ENCODE measurements at regions not wholly inside any gene's neighbourhood (a gene's known extent, or its start where the extent isn't known, plus 50 kb on each side); places are given as distances from the start of the nearest gene placed in this dataset.

GRCh38 chr7:133140994-133141595 lies 59.2 kb upstream of the CHCHD3 start:
- no peaks in the 10 kb centered on the region for H3K36me3 ChIP-seq
- no peaks in the 10 kb centered on the region for H3K27me3 ChIP-seq
- no peaks in the 10 kb centered on the region for H3K9me3 ChIP-seq
- no peaks in the 10 kb centered on the region for H3K4me1 ChIP-seq
- H3K4me3 ChIP-seq, result no peak overlapping the region
- no peak overlapping the region for H3K27ac ChIP-seq
- TF ChIP-seq POLR2A (IDR thresholded peaks at IDR 0.05) (no peak), POLR2AphosphoS5 (IDR thresholded peaks at IDR 0.05; ENCODE audit: insufficient read depth in 1 of 2, low read depth in 1 of 2) (no peak)
- TF ChIP-seq, protein P1, sequence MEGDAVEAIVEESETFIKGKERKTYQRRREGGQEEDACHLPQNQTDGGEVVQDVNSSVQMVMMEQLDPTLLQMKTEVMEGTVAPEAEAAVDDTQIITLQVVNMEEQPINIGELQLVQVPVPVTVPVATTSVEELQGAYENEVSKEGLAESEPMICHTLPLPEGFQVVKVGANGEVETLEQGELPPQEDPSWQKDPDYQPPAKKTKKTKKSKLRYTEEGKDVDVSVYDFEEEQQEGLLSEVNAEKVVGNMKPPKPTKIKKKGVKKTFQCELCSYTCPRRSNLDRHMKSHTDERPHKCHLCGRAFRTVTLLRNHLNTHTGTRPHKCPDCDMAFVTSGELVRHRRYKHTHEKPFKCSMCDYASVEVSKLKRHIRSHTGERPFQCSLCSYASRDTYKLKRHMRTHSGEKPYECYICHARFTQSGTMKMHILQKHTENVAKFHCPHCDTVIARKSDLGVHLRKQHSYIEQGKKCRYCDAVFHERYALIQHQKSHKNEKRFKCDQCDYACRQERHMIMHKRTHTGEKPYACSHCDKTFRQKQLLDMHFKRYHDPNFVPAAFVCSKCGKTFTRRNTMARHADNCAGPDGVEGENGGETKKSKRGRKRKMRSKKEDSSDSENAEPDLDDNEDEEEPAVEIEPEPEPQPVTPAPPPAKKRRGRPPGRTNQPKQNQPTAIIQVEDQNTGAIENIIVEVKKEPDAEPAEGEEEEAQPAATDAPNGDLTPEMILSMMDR (IDR thresholded peaks at IDR 0.05), result no peak
- DNase-seq (ENCODE audit: extremely low spot score in 2 of 2), result no peak
- intact Hi-C loops (cut with DNase I), result no loop called here

DNA sequence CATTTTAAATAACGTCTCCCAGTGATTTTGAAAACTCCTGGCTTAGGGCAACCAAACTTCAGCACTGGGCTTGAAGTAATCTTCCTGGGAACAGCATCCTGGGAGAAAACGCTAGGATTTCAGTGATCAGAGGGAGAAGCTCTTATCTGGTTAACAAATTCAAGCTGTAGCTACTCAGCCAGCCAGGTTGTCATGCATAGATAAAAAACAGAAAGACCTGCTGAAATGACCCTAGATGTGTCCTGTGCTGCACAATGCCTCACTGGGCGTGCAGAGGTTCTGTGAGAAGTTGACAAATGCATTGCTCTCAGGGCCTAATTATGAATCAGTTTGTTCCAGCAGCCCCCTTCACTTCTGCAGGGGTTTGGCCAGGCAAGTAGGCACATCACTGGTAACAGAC lies 68.9 kb upstream of the CHCHD3 start:
- H3K4me3 ChIP-seq, result no peak overlapping the region

DNA sequence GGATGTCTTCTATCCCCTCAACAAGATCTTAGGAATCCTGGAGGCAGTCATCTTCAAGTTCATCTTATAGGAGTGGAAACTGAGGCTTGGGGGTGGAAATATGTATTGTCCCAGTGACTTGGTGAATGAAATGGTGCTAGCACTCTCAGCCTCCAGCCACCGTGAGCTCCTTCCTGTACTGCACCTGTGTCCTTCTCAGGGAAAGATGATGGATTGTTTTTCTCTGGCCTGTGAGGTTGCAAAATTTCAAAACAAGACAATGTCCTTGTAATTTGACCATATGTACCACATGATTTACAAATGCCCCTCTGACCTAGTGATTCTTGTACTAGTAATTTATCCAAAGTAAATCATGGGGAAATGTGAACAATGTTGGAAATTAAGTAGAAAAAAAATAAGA lies 71.0 kb upstream of the CHCHD3 start:
- TF ChIP-seq POLR2AphosphoS5 (IDR thresholded peaks at IDR 0.05; ENCODE audit: insufficient read depth in 1 of 2, low read depth in 1 of 2) (no peak), POLR2A (IDR thresholded peaks at IDR 0.05) (no peak)
- TF ChIP-seq, protein P1 (IDR thresholded peaks at IDR 0.05), result no peak
- DNase-seq (ENCODE audit: extremely low spot score in 2 of 2), result no peak
- Histone ChIP-seq H3K36me3 (no peaks in the 10 kb centered on the region), H3K27me3 (no peaks in the 10 kb centered on the region), H3K4me1 (no peaks in the 10 kb centered on the region), H3K9me3 (no peaks in the 10 kb centered on the region), H3K27ac (no peak overlapping the region), H3K4me3 (no peak overlapping the region)
- intact Hi-C loops (cut with DNase I), result no loop called here

More for the DNA sequence above, 68.9 kb upstream of the CHCHD3 start:
- Histone ChIP-seq H3K9me3 (no peaks in the 10 kb centered on the region), H3K4me1 (no peaks in the 10 kb centered on the region), H3K27ac (no peak overlapping the region), H3K27me3 (no peaks in the 10 kb centered on the region), H3K36me3 (no peaks in the 10 kb centered on the region)
- intact Hi-C loops (cut with DNase I), result no loop called here
- TF ChIP-seq POLR2AphosphoS5 (IDR thresholded peaks at IDR 0.05; ENCODE audit: insufficient read depth in 1 of 2, low read depth in 1 of 2), result no peak
- no peak for DNase-seq (ENCODE audit: extremely low spot score in 2 of 2)

DNA sequence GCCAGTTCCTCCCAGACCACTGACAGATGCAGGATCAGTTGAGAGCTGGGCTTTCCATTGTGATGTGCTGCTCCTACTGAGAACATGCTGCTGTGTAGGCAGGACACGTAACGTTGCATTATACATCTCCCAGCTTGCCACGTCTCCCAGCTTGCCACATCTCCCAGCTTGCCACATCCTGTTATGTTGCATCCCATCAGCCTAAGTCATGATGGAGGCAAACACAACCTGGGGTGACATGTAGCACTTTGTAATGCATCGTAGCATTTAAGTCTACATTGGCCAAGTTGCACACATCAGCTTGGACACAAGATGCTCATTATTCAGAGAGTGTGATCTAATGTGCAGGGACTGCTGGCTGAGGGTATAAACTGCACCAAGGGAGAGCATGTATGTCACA lies 73.3 kb upstream of the CHCHD3 start:
- intact Hi-C loops (cut with DNase I), result no loop called here
- Histone ChIP-seq H3K27me3 (no peaks in the 10 kb centered on the region), H3K27ac (no peak overlapping the region), H3K36me3 (no peaks in the 10 kb centered on the region), H3K9me3 (no peaks in the 10 kb centered on the region), H3K4me3 (no peak overlapping the region), H3K4me1 (no peaks in the 10 kb centered on the region)
- DNase-seq (ENCODE audit: extremely low spot score in 2 of 2), result no peak
- TF ChIP-seq, protein P1 (IDR thresholded peaks at IDR 0.05), result no peak
- TF ChIP-seq POLR2AphosphoS5 (IDR thresholded peaks at IDR 0.05; ENCODE audit: insufficient read depth in 1 of 2, low read depth in 1 of 2) (no peak), POLR2A (IDR thresholded peaks at IDR 0.05) (no peak)

DNA sequence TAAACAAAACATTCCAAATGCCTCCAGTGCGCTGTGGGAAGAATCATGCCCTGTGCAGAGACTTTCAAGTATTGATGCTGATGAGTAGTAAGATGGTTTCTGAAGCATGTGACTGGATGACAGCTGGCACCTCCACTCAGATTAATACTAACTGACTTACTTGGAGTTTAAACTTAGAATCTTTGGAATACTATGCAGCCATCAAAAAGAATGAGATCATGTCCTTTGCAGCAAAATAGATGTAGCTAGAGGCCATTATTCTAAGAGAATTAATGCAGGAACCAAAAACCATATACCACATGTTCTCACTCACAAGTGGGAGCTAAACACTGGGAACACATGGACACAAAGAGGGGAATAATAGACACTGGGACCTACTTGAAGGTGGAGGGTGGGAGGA lies 73.8 kb upstream of the CHCHD3 start:
- Histone ChIP-seq H3K36me3 (no peaks in the 10 kb centered on the region), H3K4me3 (no peak overlapping the region), H3K9me3 (no peaks in the 10 kb centered on the region), H3K27me3 (no peaks in the 10 kb centered on the region), H3K4me1 (no peaks in the 10 kb centered on the region), H3K27ac (no peak overlapping the region)
- intact Hi-C loops (cut with DNase I), result no loop called here
- TF ChIP-seq, protein P1 (IDR thresholded peaks at IDR 0.05), result no peak
- TF ChIP-seq POLR2AphosphoS5 (IDR thresholded peaks at IDR 0.05; ENCODE audit: insufficient read depth in 1 of 2, low read depth in 1 of 2) (no peak), POLR2A (IDR thresholded peaks at IDR 0.05) (no peak)
- DNase-seq (ENCODE audit: extremely low spot score in 2 of 2), result no peak

Measured in vagina (tissue), 2 donors.